ENCODE measurements at regions not wholly inside any gene's neighbourhood (a gene's known extent, or its start where the extent isn't known, plus 50 kb on each side); places are given as distances from the start of the nearest gene placed in this dataset.

GRCh38 chr2:5538772-5539171, 153.4 kb upstream of the SOX11 start:
- Histone ChIP-seq H3K27ac (ENCODE audit: poor library complexity, severe bottlenecking) (no peak overlapping the region), H3K36me3 (ENCODE audit: low read depth) (no peaks in the 10 kb centered on the region), H3K4me1 (ENCODE audit: insufficient read depth, poor library complexity, severe bottlenecking) (no peaks in the 10 kb centered on the region), H3K27me3 (ENCODE audit: insufficient read depth, poor library complexity, severe bottlenecking) (no peaks in the 10 kb centered on the region), H3K9me3 (ENCODE audit: severe bottlenecking) (no peaks in the 10 kb centered on the region), H3K4me3 (ENCODE audit: severe bottlenecking) (no peak overlapping the region)
- ATAC-seq (ENCODE audit: low read depth) (no peak), DNase-seq (ENCODE audit: low spot score) (no peak)
- TF ChIP-seq CTCF (IDR thresholded peaks at IDR 0.05; ENCODE audit: poor library complexity, severe bottlenecking) = no peak

- Histone ChIP-seq H3K27me3 (ENCODE audit: insufficient read depth, poor library complexity, severe bottlenecking) (no peaks in the 10 kb centered on the region), H3K9me3 (ENCODE audit: severe bottlenecking) (peaks cover 3% of the 10 kb centered on the region), H3K4me1 (ENCODE audit: insufficient read depth, poor library complexity, severe bottlenecking) (no peaks in the 10 kb centered on the region), H3K36me3 (ENCODE audit: low read depth) (no peaks in the 10 kb centered on the region), H3K4me3 (ENCODE audit: severe bottlenecking) (no peak overlapping the region), H3K27ac (ENCODE audit: poor library complexity, severe bottlenecking) (no peak overlapping the region)
- DNase-seq (ENCODE audit: low spot score) (no peak), ATAC-seq (ENCODE audit: low read depth) (no peak)
- no peak for TF ChIP-seq CTCF (IDR thresholded peaks at IDR 0.05; ENCODE audit: poor library complexity, severe bottlenecking)
Measured at GRCh38 chr2:5539282-5540165, 152.7 kb upstream of the SOX11 start.

- ATAC-seq (ENCODE audit: low read depth) (no peak), DNase-seq (ENCODE audit: low spot score) (no peak)
- H3K4me1 ChIP-seq (ENCODE audit: insufficient read depth, poor library complexity, severe bottlenecking) = no peaks in the 10 kb centered on the region
- no peaks in the 10 kb centered on the region for H3K36me3 ChIP-seq (ENCODE audit: low read depth)
- no peak for TF ChIP-seq CTCF (IDR thresholded peaks at IDR 0.05; ENCODE audit: poor library complexity, severe bottlenecking)
- no peaks in the 10 kb centered on the region for H3K27me3 ChIP-seq (ENCODE audit: insufficient read depth, poor library complexity, severe bottlenecking)
- H3K27ac ChIP-seq (ENCODE audit: poor library complexity, severe bottlenecking) = no peak overlapping the region
- peaks cover 3% of the 10 kb centered on the region for H3K9me3 ChIP-seq (ENCODE audit: severe bottlenecking)
- H3K4me3 ChIP-seq (ENCODE audit: severe bottlenecking) = no peak overlapping the region
Measured at GRCh38 chr2:5540856-5541255, 151.3 kb upstream of the SOX11 start.

GRCh38 chr2:5544205-5544786, 147.9 kb upstream of the SOX11 start:
- Histone ChIP-seq H3K4me3 (ENCODE audit: severe bottlenecking) (no peak overlapping the region), H3K27me3 (ENCODE audit: insufficient read depth, poor library complexity, severe bottlenecking) (no peaks in the 10 kb centered on the region), H3K4me1 (ENCODE audit: insufficient read depth, poor library complexity, severe bottlenecking) (no peaks in the 10 kb centered on the region), H3K36me3 (ENCODE audit: low read depth) (no peaks in the 10 kb centered on the region), H3K27ac (ENCODE audit: poor library complexity, severe bottlenecking) (no peak overlapping the region), H3K9me3 (ENCODE audit: severe bottlenecking) (peaks cover 3% of the 10 kb centered on the region)
- DNase-seq (ENCODE audit: low spot score) (no peak), ATAC-seq (ENCODE audit: low read depth) (no peak)
- no peak for TF ChIP-seq CTCF (IDR thresholded peaks at IDR 0.05; ENCODE audit: poor library complexity, severe bottlenecking)

- DNase-seq (ENCODE audit: low spot score) = no peak
- peak; percentile 54 for ATAC-seq (ENCODE audit: low read depth)
- Histone ChIP-seq H3K27ac (ENCODE audit: poor library complexity, severe bottlenecking) (no peak overlapping the region), H3K27me3 (ENCODE audit: insufficient read depth, poor library complexity, severe bottlenecking) (no peaks in the 10 kb centered on the region), H3K36me3 (ENCODE audit: low read depth) (no peaks in the 10 kb centered on the region), H3K9me3 (ENCODE audit: severe bottlenecking) (peaks cover 3% of the 10 kb centered on the region), H3K4me1 (ENCODE audit: insufficient read depth, poor library complexity, severe bottlenecking) (no peaks in the 10 kb centered on the region), H3K4me3 (ENCODE audit: severe bottlenecking) (no peak overlapping the region)
- TF ChIP-seq CTCF (IDR thresholded peaks at IDR 0.05; ENCODE audit: poor library complexity, severe bottlenecking) = no peak
Measured at GRCh38 chr2:5546181-5546580, 146.0 kb upstream of the SOX11 start.
